PFSK-1 (cell line): ENCODE measurements at regions not wholly inside any gene's neighbourhood (a gene's known extent, or its start where the extent isn't known, plus 50 kb on each side); places are given as distances from the start of the nearest gene placed in this dataset.

Source experiments
- FOXP2 ChIP-seq: optimal IDR thresholded peaks from 2 replicates; pipeline ENCODE3; 2011; ENCODE audit warnings: borderline replicate concordance, control low read depth, inconsistent platforms; ENCODE audit not compliant: insufficient read depth; ENCODE audit errors: extremely low read length, extremely low read depth
- POLR2AphosphoS5 ChIP-seq: IDR thresholded peaks from 2 replicates; pipeline ENCODE4 v1.6.1; 2012; ENCODE audit warnings: low read depth, mild to moderate bottlenecking, control low read depth, low read length, moderate library complexity
- SIN3A ChIP-seq: IDR thresholded peaks from 2 replicates; pipeline ENCODE4 v1.6.1; 2012; ENCODE audit warnings: mild to moderate bottlenecking, low read length, moderate library complexity, borderline replicate concordance; ENCODE audit not compliant: insufficient read depth
- TAF1 ChIP-seq: IDR thresholded peaks from 2 replicates; pipeline ENCODE4 v1.6.1; 2012; ENCODE audit warnings: low read length, control low read depth, borderline replicate concordance; ENCODE audit not compliant: insufficient read depth
- TF ChIP-seq, protein P1 (sequence below), 2 experiments: IDR thresholded peaks; 2 replicates each; pipeline versions ENCODE4 v1.6.1 to v1.8.0; 2011 to 2012; ENCODE audit warnings: low read depth in 2 of 2, low read length in 2 of 2, control low read depth in 1 of 2, inconsistent platforms in 1 of 2, mild to moderate bottlenecking in 1 of 2, moderate library complexity in 1 of 2; ENCODE audit not compliant: insufficient read depth in 1 of 2

- TF ChIP-seq, protein P1, sequence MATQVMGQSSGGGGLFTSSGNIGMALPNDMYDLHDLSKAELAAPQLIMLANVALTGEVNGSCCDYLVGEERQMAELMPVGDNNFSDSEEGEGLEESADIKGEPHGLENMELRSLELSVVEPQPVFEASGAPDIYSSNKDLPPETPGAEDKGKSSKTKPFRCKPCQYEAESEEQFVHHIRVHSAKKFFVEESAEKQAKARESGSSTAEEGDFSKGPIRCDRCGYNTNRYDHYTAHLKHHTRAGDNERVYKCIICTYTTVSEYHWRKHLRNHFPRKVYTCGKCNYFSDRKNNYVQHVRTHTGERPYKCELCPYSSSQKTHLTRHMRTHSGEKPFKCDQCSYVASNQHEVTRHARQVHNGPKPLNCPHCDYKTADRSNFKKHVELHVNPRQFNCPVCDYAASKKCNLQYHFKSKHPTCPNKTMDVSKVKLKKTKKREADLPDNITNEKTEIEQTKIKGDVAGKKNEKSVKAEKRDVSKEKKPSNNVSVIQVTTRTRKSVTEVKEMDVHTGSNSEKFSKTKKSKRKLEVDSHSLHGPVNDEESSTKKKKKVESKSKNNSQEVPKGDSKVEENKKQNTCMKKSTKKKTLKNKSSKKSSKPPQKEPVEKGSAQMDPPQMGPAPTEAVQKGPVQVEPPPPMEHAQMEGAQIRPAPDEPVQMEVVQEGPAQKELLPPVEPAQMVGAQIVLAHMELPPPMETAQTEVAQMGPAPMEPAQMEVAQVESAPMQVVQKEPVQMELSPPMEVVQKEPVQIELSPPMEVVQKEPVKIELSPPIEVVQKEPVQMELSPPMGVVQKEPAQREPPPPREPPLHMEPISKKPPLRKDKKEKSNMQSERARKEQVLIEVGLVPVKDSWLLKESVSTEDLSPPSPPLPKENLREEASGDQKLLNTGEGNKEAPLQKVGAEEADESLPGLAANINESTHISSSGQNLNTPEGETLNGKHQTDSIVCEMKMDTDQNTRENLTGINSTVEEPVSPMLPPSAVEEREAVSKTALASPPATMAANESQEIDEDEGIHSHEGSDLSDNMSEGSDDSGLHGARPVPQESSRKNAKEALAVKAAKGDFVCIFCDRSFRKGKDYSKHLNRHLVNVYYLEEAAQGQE (IDR thresholded peaks at IDR 0.05; ENCODE audit: insufficient read depth in 1 of 2, low read depth in 2 of 2, low read length in 2 of 2), result no peak
- TF ChIP-seq TAF1, result no peak
- TF ChIP-seq POLR2AphosphoS5, result no peak
- TF ChIP-seq SIN3A, result no peak
- TF ChIP-seq FOXP2, result no peak
Measured at GRCh38 chr2:2840681-2841300, 509.7 kb upstream of the MYT1L start.

GRCh38 chr2:2839782-2840531, 508.9 kb upstream of the MYT1L start:
- TF ChIP-seq FOXP2, result no peak

GRCh38 chr2:2839393-2839781, 508.3 kb upstream of the MYT1L start:
- TF ChIP-seq TAF1 (no peak), FOXP2 (no peak), SIN3A (no peak), POLR2AphosphoS5 (no peak)
- TF ChIP-seq, protein P1 (IDR thresholded peaks at IDR 0.05; ENCODE audit: insufficient read depth in 1 of 2, low read depth in 2 of 2, low read length in 2 of 2), result no peak

- TF ChIP-seq POLR2AphosphoS5 (no peak), TAF1 (no peak), FOXP2 (no peak), SIN3A (no peak)
- TF ChIP-seq, protein P1 (IDR thresholded peaks at IDR 0.05; ENCODE audit: insufficient read depth in 1 of 2, low read depth in 2 of 2, low read length in 2 of 2), result no peak
Measured at GRCh38 chr2:2838548-2838845, 507.4 kb upstream of the MYT1L start.

DNA sequence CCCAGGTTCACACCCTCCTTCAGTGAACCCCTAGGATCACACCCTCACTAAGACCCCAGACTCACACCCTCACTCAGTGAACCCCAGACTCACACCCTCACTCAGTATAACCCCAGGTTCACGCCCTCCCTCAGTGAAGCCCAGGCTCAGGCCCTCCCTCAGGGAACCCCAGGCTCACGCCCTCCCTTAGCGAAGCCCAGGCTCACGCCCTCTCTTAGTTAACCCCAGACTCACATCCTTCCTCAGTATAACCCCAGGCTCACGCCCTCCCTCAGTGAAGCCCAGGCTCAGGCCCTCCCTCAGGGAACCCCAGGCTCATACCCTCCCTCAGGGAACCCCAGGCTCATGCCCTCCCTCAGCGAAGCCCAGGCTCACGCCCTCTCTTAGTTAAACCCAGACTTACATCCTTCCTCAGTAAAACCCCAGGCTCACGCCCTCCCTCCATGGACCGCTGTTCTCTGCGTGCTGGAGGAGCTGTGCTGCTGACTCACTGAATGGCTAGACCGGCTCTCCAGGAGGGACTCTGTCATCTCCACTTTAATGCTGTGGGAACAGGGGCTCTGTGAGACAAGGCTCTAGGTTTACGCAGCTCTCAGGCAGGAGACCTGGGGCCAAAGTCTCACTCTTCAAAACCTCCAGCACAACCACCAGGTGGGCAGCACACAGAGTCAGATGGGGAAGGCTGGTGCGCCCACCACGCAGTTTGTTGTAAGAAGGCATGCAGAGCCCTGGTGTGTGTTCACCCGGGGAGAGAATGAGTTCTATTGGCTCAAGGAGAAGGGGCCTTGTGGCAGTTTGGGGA, 506.9 kb upstream of the MYT1L start:
- TF ChIP-seq POLR2AphosphoS5 (no peak), TAF1 (no peak), FOXP2 (no peak), SIN3A (no peak)
- TF ChIP-seq, protein P1 (IDR thresholded peaks at IDR 0.05; ENCODE audit: insufficient read depth in 1 of 2, low read depth in 2 of 2, low read length in 2 of 2), result no peak
